GM12878 (cell line): ENCODE measurements at regions not wholly inside any gene's neighbourhood (a gene's known extent, or its start where the extent isn't known, plus 50 kb on each side); places are given as distances from the start of the nearest gene placed in this dataset.

Experiments
- ATAC-seq: fragments of 200-7000 bp; cut with Tn5 transposase; 3 replicates; pipeline ENCODE4 v1.9.1; 2020; ENCODE audit warnings: mild to moderate bottlenecking, moderate library complexity
- BruUV-seq: library from RNA; stranded (reverse); fragments of 400-500 nt; replicated peaks from 2 replicates; lab custom pipeline; 2021; lab: Mats Ljungman, UMichigan
- CTCF ChIA-PET: fragments of 300-600 bp; sonication (Branson Sonifier 250); formaldehyde crosslinking; extraction: SDS; loops from one replicate; lab custom pipeline; 2021; ENCODE audit warnings: inconsistent platforms; lab: Yijun Ruan, JAX
- POLR2A ChIA-PET: fragments of 350-600 bp; formaldehyde crosslinking; extraction: SDS; loops from one replicate; lab custom pipeline; 2021; ENCODE audit warnings: inconsistent platforms; lab: Charles Lee
- RAD21 ChIA-PET: fragments of 300-600 bp; sonication (Branson Sonifier 250); formaldehyde crosslinking; loops from one replicate; lab custom pipeline; 2023; ENCODE audit warnings: antibody characterized with exemption; ENCODE audit not compliant: unreplicated experiment; lab: Charles Lee
- SMC1A ChIA-PET: fragments of 300-600 bp; sonication (Branson Sonifier 250); formaldehyde crosslinking; loops from one replicate; lab custom pipeline; 2023; ENCODE audit not compliant: unreplicated experiment, uncharacterized antibody; lab: Charles Lee
- DNase-seq: peaks from one replicate; pipeline ENCODE4 v3.0.0-alpha.2; 2011; ENCODE audit warnings: low read depth, low spot score
- FAIRE-seq: peaks from 3 replicates; lab custom pipeline; 2011; peaks lifted over from hg19 to GRCh38; lab: Jason Lieb, UNC
- H2AFZ ChIP-seq: 2 replicates; pipeline ENCODE4 v1.6.0; 2011; ENCODE audit warnings: low read depth, low read length, control low read depth; ENCODE audit not compliant: control insufficient read depth
- H3K27ac ChIP-seq: 2 replicates; pipeline ENCODE4 v1.5.1; 2011; ENCODE audit warnings: control low read depth; ENCODE audit not compliant: control insufficient read depth, insufficient read depth
- H3K27me3 ChIP-seq, 2 experiments: replicated peaks in 1 of 2; 2 replicates each; pipeline versions ENCODE4 v1.6.0 to v1.6.1; 2011; ENCODE audit warnings: low read length in 1 of 2; ENCODE audit not compliant: control insufficient read depth in 2 of 2, insufficient read depth in 2 of 2
- H3K36me3 ChIP-seq, 2 experiments: 2 replicates each; pipeline ENCODE4 v1.5.1; 2011; ENCODE audit warnings: low read length in 1 of 2; ENCODE audit not compliant: control insufficient read depth in 2 of 2, insufficient read depth in 2 of 2
- H3K4me1 ChIP-seq: 2 replicates; pipeline ENCODE4 v1.6.1; 2011; ENCODE audit warnings: mild to moderate bottlenecking, low read length, moderate library complexity, mixed read lengths; ENCODE audit not compliant: control insufficient read depth, insufficient read depth
- H3K4me2 ChIP-seq: 2 replicates; pipeline ENCODE4 v1.6.0; 2011; ENCODE audit warnings: control low read depth; ENCODE audit not compliant: control insufficient read depth, insufficient read depth
- H3K4me3 ChIP-seq: fragments of 200-600 bp; sonication (generic); 2 replicates; pipeline ENCODE4 v1.5.1; 2016
- H3K79me2 ChIP-seq: 2 replicates; pipeline ENCODE4 v1.6.0; 2011; ENCODE audit warnings: low read length; ENCODE audit not compliant: control insufficient read depth, insufficient read depth
- H3K9ac ChIP-seq: 2 replicates; pipeline ENCODE4 v1.8.0; 2011; ENCODE audit warnings: low read length, control low read depth, mixed read lengths; ENCODE audit not compliant: control insufficient read depth, insufficient read depth
- H3K9me3 ChIP-seq: replicated peaks from 3 replicates; pipeline ENCODE4 v1.5.1; 2011; ENCODE audit warnings: mild to moderate bottlenecking, low read length; ENCODE audit not compliant: control insufficient read depth, insufficient read depth
- H4K20me1 ChIP-seq: 2 replicates; pipeline ENCODE4 v1.6.0; 2011; ENCODE audit not compliant: control insufficient read depth, insufficient read depth
- ATF3 ChIP-seq: IDR thresholded peaks from 2 replicates; pipeline ENCODE4 v1.6.1; 2011; ENCODE audit warnings: low read depth, mild to moderate bottlenecking, low read length, moderate library complexity, borderline replicate concordance; ENCODE audit errors: extremely low read depth
- ATF7 ChIP-seq: fragments of 450-650 bp; IDR thresholded peaks from 2 replicates; pipeline ENCODE4 v1.6.1; 2016; ENCODE audit warnings: low read depth, mild to moderate bottlenecking
- BHLHE40 ChIP-seq, 2 experiments: fragments of 450-650 bp in 1 of 2; IDR thresholded peaks; 2 replicates each; pipeline ENCODE4 v1.6.1; 2011 to 2017; ENCODE audit warnings: low read depth in 2 of 2, borderline replicate concordance in 1 of 2, improper control_type of control experiment in 1 of 2, low read length in 1 of 2, mild to moderate bottlenecking in 1 of 2
- CEBPZ ChIP-seq: fragments of 150-350 bp; IDR thresholded peaks from 2 replicates; pipeline ENCODE4 v1.6.1; 2016; ENCODE audit warnings: low read depth, low read length
- CUX1 ChIP-seq: IDR thresholded peaks from 2 replicates; pipeline ENCODE4 v1.6.1; 2012; ENCODE audit warnings: improper control_type of control experiment, low read depth, low read length; ENCODE audit not compliant: insufficient replicate concordance
- EGR1 ChIP-seq, 2 experiments: IDR thresholded peaks; 1 replicate in 1 of 2; 2 replicates in 1 of 2; pipeline ENCODE4 v1.6.1; 2011 to 2012; ENCODE audit warnings: low read depth in 2 of 2, low read length in 2 of 2, borderline replicate concordance in 1 of 2, mild to moderate bottlenecking in 1 of 2, moderate library complexity in 1 of 2
- IRF3 ChIP-seq: fragments of 450-650 bp; IDR thresholded peaks from 2 replicates; pipeline ENCODE4 v1.6.1; 2014; ENCODE audit warnings: mild to moderate bottlenecking
- KAT2A ChIP-seq: conservative IDR thresholded peaks from 2 replicates; pipeline ENCODE4 v1.6.1; 2011; ENCODE audit warnings: low read depth, low read length; ENCODE audit not compliant: control insufficient read depth
- NR2F1 ChIP-seq: fragments of 450-650 bp; conservative IDR thresholded peaks from 2 replicates; pipeline ENCODE4 v1.6.1; 2017; ENCODE audit warnings: mild to moderate bottlenecking
- POU2F2 ChIP-seq: IDR thresholded peaks from 3 replicates; pipeline ENCODE4 v1.6.1; 2011; ENCODE audit warnings: low read depth, mild to moderate bottlenecking, low read length, borderline replicate concordance
- RAD51 ChIP-seq: fragments of 450-650 bp; IDR thresholded peaks from 2 replicates; pipeline ENCODE4 v1.6.1; 2016; ENCODE audit warnings: moderate library complexity, mild to moderate bottlenecking, inconsistent platforms
- RELA ChIP-seq: fragments of 450-650 bp; IDR thresholded peaks from 2 replicates; pipeline ENCODE4 v1.8.0; 2014; ENCODE audit warnings: borderline replicate concordance; ENCODE audit not compliant: partially characterized antibody
- STAT1 ChIP-seq: fragments of 450-650 bp; conservative IDR thresholded peaks from 2 replicates; pipeline ENCODE4 v1.6.1; 2014; ENCODE audit warnings: antibody characterized with exemption, mild to moderate bottlenecking
- WGBS: methylation state at CpG from one replicate; pipeline ENCODE4 v1.1.6; 2016; ENCODE audit warnings: low lambda C conversion rate; ENCODE audit not compliant: insufficient replicate concordance, insufficient coverage; ENCODE audit errors: missing lambda C conversion rate; 5-methylcytosine and 5-hydroxymethylcytosine counted together
- in situ Hi-C: fragments of 300-500 bp; cut with MboI; formaldehyde crosslinking; loops from 9 replicates; pipeline ENCODE4 v1.14.3; 2018; ENCODE audit warnings: mixed read lengths
- intact Hi-C: fragments of 100-400 bp; cut with micrococcal nuclease; formaldehyde crosslinking; loops from one replicate; pipeline ENCODE4 v1.14.2; 2022; ENCODE audit not compliant: unreplicated experiment

DNA sequence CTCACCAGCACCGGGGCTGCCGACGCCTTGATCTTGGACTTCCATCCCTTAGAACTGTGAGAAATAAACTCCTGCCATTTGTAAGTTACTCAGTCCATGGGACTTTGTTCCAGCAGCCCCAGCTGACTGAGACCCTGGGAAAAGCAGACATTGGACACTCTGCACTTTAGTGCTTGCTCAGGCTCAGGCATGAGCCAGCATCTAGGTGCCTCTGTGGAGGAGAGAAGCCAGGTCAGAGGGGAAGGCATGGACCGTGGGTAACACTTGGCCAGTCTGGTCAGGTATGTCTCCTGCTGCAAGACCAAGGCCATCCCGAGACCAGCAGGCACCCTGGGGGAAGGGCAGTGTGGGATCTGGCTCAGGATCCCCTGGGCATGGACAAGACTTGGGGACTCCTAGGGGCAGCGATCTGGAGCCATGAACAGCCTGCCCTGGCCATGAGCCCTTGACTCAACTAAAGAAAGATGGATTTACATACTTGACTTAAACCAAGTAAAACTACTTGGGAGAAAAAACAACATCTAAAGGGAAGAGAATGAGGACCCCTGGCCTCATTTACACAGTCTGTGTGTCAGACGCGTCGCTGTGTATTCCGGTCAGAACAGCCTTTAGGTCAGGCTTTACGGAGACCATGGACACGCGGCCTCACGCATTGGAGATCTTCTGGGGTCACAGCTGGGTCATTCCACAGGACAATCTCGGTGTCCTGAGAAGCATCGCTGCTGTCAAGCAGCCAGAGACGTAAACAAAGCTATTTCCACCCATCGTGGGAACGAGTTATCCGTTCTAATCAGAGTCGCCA, 497.1 kb downstream of the BRD1 start:
- BruUV-seq, result no TSS peak
- ChIA-PET RAD21 (no interaction called here), POLR2A (no interaction called here), CTCF (no interaction called here), SMC1A (no interaction called here)
- Histone ChIP-seq H3K4me1 (no peaks in the 10 kb centered on the region), H3K9ac (no peak overlapping the region), H3K36me3 (no peaks in the 10 kb centered on the region), H3K4me2 (no peak overlapping the region), H3K79me2 (no peaks in the 10 kb centered on the region), H3K27ac (no peak overlapping the region), H3K4me3 (no peak overlapping the region), H3K9me3 (no peaks in the 10 kb centered on the region; the same call in 2 of the 3 replicates), H4K20me1 (no peaks in the 10 kb centered on the region), H2AFZ (no peak overlapping the region), H3K27me3 (no peaks in the 10 kb centered on the region; a peak in 1 of 4 replicates)
- no peak for ATAC-seq
- intact Hi-C loops (no loop called here), in situ Hi-C loops (loop anchor here (25.0 kb wide), 1 partner anchor 707 kb away; no protein-coding TSS in a partner anchor)
- FAIRE-seq, result no peak
- WGBS, result 37% methylated on average over 21 of the region's 21 CpGs
- DNase-seq, result no peak
- TF ChIP-seq RAD51 (no peak), BHLHE40 (IDR thresholded peaks at IDR 0.05; ENCODE audit: borderline replicate concordance in 1 of 2, low read depth in 2 of 2, low read length in 1 of 2) (no peak), KAT2A (no peak), STAT1 (no peak), ATF3 (no peak), ATF7 (no peak), NR2F1 (no peak), RELA (no peak), IRF3 (no peak), EGR1 (IDR thresholded peaks at IDR 0.05; ENCODE audit: borderline replicate concordance in 1 of 2, low read depth in 2 of 2, low read length in 2 of 2) (no peak), POU2F2 (no peak), CUX1 (no peak), CEBPZ (no peak)
